Gastrocnemius medialis (tissue), 4 donors: ENCODE measurements at regions not wholly inside any gene's neighbourhood (a gene's known extent, or its start where the extent isn't known, plus 50 kb on each side); places are given as distances from the start of the nearest gene placed in this dataset.

Source experiments
- ATAC-seq, 2 donors: fragments of 150-250 bp; one replicate each; pipeline ENCODE4 v1.9.1; 2016
- DNase-seq, 2 donors: peaks; one replicate each; pipeline ENCODE4 v3.0.0-alpha.2; 2019
- H3K27ac ChIP-seq, 4 donors: fragments of 200-600 bp; sonication (generic); 1 replicate in 1 of 4; 2 replicates in 3 of 4; pipeline ENCODE4 v1.5.1; 2016 to 2018; ENCODE audit warnings: mild to moderate bottlenecking in 2 of 4, moderate library complexity in 1 of 4
- H3K27me3 ChIP-seq, 3 donors: fragments of 200-600 bp; sonication (generic) in 2 of 3; 1 replicate in 1 of 3; 2 replicates in 2 of 3; pipeline versions ENCODE4 v1.5.1 to v1.6.0; 2016 to 2019; ENCODE audit warnings: mild to moderate bottlenecking in 1 of 3, moderate library complexity in 1 of 3
- H3K36me3 ChIP-seq, 2 donors: fragments of 200-600 bp; sonication (generic) in 1 of 2; one replicate each; pipeline ENCODE4 v1.5.1; 2017 to 2018
- H3K4me1 ChIP-seq, 2 donors: fragments of 200-600 bp; sonication (generic) in 1 of 2; one replicate each; pipeline ENCODE4 v1.5.1; 2016 to 2017; ENCODE audit warnings: mild to moderate bottlenecking in 2 of 2
- H3K4me3 ChIP-seq, 4 donors: fragments of 200-600 bp; sonication (generic) in 3 of 4; 1 replicate in 1 of 4; 2 replicates in 3 of 4; pipeline ENCODE4 v1.5.1; 2016 to 2019; ENCODE audit warnings: mild to moderate bottlenecking in 2 of 4
- H3K9me3 ChIP-seq, 3 donors: fragments of 200-600 bp; sonication (generic) in 2 of 3; 1 replicate in 1 of 3; 2 replicates in 2 of 3; pipeline ENCODE4 v1.5.1; 2016 to 2019
- POLR2A ChIP-seq, 2 donors: fragments of 450-650 bp; IDR thresholded peaks; one replicate each; pipeline ENCODE4 v1.6.1; 2017; ENCODE audit warnings: antibody characterized with exemption in 2 of 2, mild to moderate bottlenecking in 2 of 2, moderate library complexity in 2 of 2
- in situ Hi-C, 4 donors: fragments of 200-750 bp; cut with MboI; loops; one replicate each; pipeline versions ENCODE4 v1.15.0 to v1.8.0; 2017; ENCODE audit warnings: low sequenced_read_pairs in 4 of 4
- intact Hi-C: fragments of 100-400 bp; cut with DNase I; formaldehyde crosslinking; loops from one replicate; pipeline ENCODE4 v1.15.1; 2023; ENCODE audit warnings: low total_unique reads
- TF ChIP-seq, protein P1 (sequence below), 5 experiments: fragments of 450-650 bp in 3 of 5; fragments of 200-600 bp in 2 of 5; sonication (generic) in 2 of 5; IDR thresholded peaks in 4 of 5; conservative IDR thresholded peaks in 1 of 5; 1 replicate in 4 of 5; 2 replicates in 1 of 5; pipeline ENCODE4 v1.5.1; 2016 to 2019; ENCODE audit warnings: antibody characterized with exemption in 5 of 5, mild to moderate bottlenecking in 3 of 5, moderate library complexity in 3 of 5

DNA sequence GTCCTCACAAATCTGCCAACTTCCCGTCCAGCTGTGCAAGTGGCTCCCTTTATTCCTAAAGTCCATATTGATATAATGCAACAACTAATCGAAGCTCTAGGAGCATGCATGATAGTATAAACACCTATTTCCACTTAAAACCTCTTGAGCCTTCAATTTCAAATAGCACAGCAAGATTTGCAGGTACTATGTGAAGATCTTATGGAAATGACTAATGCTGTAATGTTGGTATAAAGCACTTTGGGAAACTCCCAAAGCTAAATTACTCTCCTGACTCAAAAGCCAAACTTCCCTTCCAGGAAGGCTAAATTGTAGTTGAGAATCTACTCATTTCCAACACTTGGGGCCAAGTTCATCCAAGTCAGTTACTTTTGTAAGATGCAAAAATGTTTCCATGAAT is 287.6 kb upstream of the CDH11 start:
- Histone ChIP-seq H3K4me1 (no peaks in the 10 kb centered on the region), H3K27ac (no peak overlapping the region), H3K27me3 (no peaks in the 10 kb centered on the region), H3K36me3 (no peaks in the 10 kb centered on the region), H3K4me3 (no peak overlapping the region), H3K9me3 (no peaks in the 10 kb centered on the region)
- DNase-seq (no peak), ATAC-seq (no peak)
- intact Hi-C loops (no loop called here), in situ Hi-C loops (no loop called here)
- TF ChIP-seq POLR2A (IDR thresholded peaks at IDR 0.05), result no peak
- TF ChIP-seq, protein P1, sequence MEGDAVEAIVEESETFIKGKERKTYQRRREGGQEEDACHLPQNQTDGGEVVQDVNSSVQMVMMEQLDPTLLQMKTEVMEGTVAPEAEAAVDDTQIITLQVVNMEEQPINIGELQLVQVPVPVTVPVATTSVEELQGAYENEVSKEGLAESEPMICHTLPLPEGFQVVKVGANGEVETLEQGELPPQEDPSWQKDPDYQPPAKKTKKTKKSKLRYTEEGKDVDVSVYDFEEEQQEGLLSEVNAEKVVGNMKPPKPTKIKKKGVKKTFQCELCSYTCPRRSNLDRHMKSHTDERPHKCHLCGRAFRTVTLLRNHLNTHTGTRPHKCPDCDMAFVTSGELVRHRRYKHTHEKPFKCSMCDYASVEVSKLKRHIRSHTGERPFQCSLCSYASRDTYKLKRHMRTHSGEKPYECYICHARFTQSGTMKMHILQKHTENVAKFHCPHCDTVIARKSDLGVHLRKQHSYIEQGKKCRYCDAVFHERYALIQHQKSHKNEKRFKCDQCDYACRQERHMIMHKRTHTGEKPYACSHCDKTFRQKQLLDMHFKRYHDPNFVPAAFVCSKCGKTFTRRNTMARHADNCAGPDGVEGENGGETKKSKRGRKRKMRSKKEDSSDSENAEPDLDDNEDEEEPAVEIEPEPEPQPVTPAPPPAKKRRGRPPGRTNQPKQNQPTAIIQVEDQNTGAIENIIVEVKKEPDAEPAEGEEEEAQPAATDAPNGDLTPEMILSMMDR (IDR thresholded peaks at IDR 0.05 in 4 of 5, conservative IDR thresholded peaks at IDR 0.05 in 1 of 5), result no peak

DNA sequence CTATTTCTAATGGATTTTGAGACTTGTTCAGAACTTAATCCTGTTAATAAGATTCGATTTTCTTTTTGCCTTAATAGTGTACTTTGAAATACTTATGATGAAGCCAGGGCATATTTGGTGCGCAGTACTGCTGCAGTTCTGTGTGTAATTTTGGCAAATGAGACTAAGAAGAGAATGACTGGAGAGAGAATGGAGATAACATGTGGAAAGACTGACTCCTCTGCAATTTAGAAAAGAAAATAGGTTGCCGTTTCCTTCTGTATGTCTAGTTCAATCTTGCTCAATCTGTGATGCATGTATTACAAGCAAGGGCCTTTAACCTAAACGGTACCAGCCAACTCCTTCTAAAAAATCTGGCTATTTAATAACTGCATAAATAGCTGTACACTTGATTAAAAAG is 285.1 kb upstream of the CDH11 start:
- no peak for TF ChIP-seq POLR2A (IDR thresholded peaks at IDR 0.05)
- TF ChIP-seq, protein P1 (IDR thresholded peaks at IDR 0.05 in 4 of 5, conservative IDR thresholded peaks at IDR 0.05 in 1 of 5), result no peak
- in situ Hi-C loops (no loop called here), intact Hi-C loops (no loop called here)
- no peaks in the 10 kb centered on the region for H3K4me1 ChIP-seq
- H3K27me3 ChIP-seq, result no peaks in the 10 kb centered on the region
- H3K36me3 ChIP-seq, result no peaks in the 10 kb centered on the region
- H3K27ac ChIP-seq, result no peak overlapping the region
- ATAC-seq (no peak), DNase-seq (no peak)
- H3K9me3 ChIP-seq, result no peaks in the 10 kb centered on the region
- no peak overlapping the region for H3K4me3 ChIP-seq

DNA sequence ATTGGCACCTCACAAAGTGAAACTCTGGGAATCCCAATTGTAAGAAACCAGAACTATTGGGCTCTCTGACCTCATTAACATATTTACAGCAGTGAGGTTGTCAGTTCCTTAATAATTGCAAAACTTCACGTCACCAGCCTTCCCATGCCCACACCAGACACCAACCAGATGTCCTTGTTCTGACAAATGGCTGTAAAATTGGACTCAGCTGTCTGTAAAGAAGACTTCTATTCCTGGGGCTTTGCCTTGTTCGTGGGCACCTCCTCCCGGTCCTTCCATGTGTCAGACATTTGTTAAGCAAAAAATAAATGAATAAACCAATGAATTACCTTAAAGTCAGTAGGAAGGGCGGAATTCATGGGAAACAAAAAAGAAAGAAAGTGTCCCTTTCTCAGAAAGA is 284.3 kb upstream of the CDH11 start:
- Histone ChIP-seq H3K4me1 (no peaks in the 10 kb centered on the region), H3K9me3 (no peaks in the 10 kb centered on the region), H3K27ac (no peak overlapping the region), H3K4me3 (no peak overlapping the region), H3K36me3 (no peaks in the 10 kb centered on the region), H3K27me3 (no peaks in the 10 kb centered on the region)
- intact Hi-C loops, result no loop called here
- TF ChIP-seq, protein P1 (IDR thresholded peaks at IDR 0.05 in 4 of 5, conservative IDR thresholded peaks at IDR 0.05 in 1 of 5), result no peak
- no peak for TF ChIP-seq POLR2A (IDR thresholded peaks at IDR 0.05)
- ATAC-seq (no peak), DNase-seq (no peak)
- in situ Hi-C loops, result no loop called here

DNA sequence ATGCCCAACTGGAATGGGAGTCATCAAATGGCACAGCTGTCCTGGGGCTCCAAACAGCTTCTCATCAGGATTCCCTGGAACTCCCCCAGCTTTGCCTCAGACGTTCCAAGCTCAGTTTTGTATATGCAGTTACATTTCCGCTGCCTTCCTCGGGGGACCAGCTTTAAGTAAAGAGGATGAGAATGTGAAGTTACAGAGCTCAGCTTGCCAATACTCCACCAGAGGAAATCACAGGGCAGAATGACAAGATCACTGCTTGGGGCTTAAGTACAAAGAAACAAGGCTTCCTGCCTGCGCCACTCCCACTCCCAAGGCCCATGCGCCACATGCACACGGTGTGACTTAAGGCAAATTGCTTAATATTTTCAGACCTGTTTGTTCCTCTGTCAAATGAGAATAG is 272.4 kb upstream of the CDH11 start:
- no peak for DNase-seq
- no peak for TF ChIP-seq POLR2A (IDR thresholded peaks at IDR 0.05)
- TF ChIP-seq, protein P1 (IDR thresholded peaks at IDR 0.05 in 4 of 5, conservative IDR thresholded peaks at IDR 0.05 in 1 of 5), result no peak
- Histone ChIP-seq H3K4me3 (no peak overlapping the region), H3K27me3 (no peaks in the 10 kb centered on the region), H3K4me1 (no peaks in the 10 kb centered on the region), H3K27ac (no peak overlapping the region), H3K9me3 (no peaks in the 10 kb centered on the region), H3K36me3 (no peaks in the 10 kb centered on the region)
- intact Hi-C loops, result no loop called here
- ATAC-seq, result no peak
- in situ Hi-C loops, result no loop called here

DNA sequence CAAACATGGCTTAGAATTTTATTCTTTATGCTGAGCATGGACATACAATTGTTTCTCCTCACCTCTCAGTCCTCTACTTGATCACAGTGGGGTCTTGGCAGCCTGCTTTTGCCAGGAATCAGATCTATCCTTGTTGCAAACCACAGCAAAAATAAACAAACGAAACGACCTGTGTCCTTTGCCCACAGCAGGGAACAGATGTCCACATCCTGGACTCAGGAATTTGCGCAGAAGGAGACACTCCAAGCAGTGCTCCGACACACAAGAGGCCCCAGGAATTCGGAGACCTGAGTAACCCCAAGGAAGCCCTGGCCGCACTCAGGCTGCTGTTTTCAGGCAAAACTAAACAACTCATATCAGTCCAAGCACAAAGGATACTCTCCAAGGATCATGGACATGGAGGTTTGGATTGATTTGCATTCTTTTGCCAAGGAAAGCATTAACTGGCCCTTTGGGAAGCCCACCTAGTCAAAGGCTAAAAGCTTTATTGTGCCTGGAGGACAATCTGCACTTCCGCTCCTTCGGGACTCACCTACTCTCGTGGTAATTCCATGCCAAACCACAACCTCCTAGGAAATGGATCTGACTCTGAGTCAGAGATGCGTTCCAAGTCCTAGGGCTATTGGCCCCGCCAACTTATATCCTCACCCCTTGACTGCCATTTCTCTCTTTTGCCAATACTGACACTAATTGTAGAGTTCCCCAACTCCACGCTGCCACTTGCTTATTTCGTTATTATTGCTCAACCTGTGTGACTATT is 271.1 kb upstream of the CDH11 start:
- DNase-seq, result no peak
- Histone ChIP-seq H3K27ac (no peak overlapping the region), H3K36me3 (no peaks in the 10 kb centered on the region), H3K4me3 (no peak overlapping the region), H3K4me1 (no peaks in the 10 kb centered on the region), H3K27me3 (no peaks in the 10 kb centered on the region), H3K9me3 (no peaks in the 10 kb centered on the region)
- no peak for ATAC-seq
- intact Hi-C loops, result no loop called here
- TF ChIP-seq, protein P1 (IDR thresholded peaks at IDR 0.05 in 4 of 5, conservative IDR thresholded peaks at IDR 0.05 in 1 of 5), result no peak
- TF ChIP-seq POLR2A (IDR thresholded peaks at IDR 0.05), result no peak
- in situ Hi-C loops, result no loop called here
